Left hindlimb (tissue), 1 donor: ENCODE measurements at regions not wholly inside any gene's neighbourhood (a gene's known extent, or its start where the extent isn't known, plus 50 kb on each side); places are given as distances from the start of the nearest gene placed in this dataset.

Experiments
- DNase-seq: peaks from one replicate; pipeline ENCODE4 v3.0.0-alpha.2; 2018

DNA sequence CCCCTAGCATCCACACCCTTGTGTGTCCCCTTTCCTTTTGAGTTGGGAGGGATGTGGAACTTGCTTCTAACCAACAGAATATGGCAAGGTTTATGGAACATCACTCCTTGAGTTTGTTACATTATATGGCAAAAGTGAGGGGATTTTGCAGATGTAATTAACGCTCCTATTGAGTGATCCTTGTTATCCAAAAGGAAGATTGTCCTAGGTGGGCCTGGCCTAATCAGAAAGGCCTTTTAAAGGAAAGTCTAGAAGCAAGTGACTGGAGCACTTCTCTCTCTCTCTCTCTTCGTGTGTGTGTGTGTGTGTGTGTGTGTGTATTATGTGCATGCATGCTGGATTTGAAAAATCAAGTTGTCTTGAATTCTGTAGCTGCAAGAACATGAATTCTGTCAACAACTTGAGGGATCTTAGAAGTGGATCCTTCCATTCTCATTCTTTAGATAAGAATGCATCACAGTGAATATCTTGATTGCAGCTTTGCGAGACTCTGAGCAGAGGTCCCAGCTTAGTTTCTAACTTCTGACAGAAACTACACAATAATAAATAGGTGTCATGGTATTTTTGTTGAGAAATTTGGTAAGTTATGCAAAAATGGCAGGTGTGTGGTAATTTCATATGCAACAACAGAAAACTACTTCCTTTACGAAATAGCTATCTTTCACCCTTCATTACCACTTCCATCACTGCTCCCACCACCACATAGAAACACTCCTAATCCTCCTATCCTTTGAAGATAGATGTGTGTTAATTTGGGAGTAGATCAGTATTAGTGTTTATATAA is 360.9 kb upstream of the CBLB start:
- DNase-seq: no peak

GRCh38 chr3:106231086-106231485 is 362.3 kb upstream of the CBLB start:
- no peak for DNase-seq

GRCh38 chr3:106232956-106233355 is 364.1 kb upstream of the CBLB start:
- no peak for DNase-seq

DNA sequence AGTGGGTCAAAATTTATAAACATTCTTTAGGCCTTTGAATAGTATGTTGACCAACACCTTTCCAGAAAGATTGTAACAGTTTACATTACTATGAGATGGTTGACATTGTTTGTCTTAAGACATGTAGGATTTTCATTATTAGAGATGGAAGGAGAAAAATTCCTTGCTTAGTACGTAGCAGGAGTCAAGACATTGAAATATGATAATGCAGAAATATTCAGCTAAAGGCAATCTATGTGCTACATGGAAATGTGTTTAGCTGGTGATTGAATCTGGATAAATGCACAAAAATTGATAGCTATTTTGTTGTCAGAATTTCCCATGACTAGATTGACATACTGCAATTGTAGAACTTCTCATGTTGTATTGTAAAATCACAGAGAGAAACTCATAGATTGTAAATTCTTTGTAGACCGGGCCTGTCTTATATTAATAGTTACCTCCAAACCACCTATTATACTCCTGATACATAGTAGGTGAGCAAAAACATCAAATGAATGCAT is 370.4 kb upstream of the CBLB start:
- no peak for DNase-seq

- DNase-seq: no peak
Observed at GRCh38 chr3:106241593-106241992, 372.8 kb upstream of the CBLB start.

DNA sequence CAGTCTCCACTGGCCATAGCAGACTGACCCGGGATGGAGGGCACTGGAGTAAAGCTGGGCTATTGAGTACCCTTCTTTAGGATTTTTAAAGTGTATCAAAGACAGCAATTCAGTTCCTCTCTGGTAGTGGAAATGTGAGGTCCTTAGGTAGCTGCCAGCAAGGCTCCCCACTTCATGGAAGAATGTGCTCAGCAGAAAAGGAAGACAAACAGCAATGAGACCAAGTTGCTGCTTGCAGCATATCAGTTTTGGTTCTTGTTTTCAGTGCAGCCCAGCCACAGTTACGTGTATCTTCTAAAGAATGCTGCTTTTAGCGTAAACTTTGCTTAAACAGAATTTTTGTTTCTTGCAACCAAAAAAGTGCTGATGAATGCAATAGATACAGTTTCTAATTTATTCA is 374.0 kb upstream of the CBLB start:
- DNase-seq: no peak

DNA sequence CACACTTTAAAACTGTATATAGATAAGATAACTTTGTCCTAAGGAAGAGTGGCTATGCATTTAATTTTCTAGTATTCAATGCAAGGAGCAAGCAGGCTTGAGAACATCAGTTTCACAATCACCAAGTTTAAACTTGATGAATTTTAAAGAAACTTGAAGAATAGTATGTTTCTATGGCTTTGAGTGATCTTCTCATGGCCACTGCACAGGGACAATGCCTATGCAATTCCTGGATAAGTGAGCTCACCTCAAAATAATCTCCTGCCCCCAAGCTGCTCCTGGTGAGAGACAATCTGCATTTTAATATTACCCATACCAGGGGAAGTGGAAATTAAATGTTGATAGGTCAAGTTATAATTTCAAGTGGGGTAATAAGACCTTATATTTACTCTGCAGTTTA is 376.6 kb upstream of the CBLB start:
- DNase-seq: no peak

DNA sequence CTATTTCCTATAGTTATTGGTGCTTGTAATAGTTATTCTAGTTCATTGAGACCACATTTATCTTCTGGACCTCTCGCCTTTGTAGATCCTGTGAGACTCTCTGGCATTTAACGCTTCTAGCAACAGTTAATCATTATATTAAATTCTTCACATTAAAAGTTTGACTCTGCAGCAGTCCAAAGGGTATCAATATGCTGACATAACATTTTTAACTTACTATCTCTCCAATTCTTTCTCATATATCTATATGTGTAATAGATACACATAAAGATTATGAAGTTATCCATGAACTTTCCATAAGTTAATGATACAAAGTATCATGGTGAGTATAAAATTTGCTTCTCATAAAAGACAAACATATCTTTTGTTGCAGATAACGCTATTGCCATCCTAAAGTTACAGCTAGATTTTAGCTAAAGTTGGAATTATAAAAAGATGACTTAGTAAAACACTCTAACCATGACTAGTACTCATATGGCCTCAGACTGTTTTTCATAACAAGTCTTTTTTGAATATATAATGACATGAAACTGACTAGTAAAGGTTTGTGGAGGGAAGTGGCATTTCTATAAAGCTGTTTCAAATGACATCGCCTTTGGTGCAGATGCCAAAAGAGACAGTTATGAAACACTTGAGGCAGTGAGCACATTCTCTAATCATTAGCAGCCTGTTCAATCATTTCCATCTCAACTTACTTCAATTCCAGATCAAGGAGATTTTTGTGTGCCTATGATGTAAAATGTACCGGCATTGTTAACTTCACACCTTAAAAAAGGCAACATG is 379.3 kb upstream of the CBLB start:
- DNase-seq: no peak

DNA sequence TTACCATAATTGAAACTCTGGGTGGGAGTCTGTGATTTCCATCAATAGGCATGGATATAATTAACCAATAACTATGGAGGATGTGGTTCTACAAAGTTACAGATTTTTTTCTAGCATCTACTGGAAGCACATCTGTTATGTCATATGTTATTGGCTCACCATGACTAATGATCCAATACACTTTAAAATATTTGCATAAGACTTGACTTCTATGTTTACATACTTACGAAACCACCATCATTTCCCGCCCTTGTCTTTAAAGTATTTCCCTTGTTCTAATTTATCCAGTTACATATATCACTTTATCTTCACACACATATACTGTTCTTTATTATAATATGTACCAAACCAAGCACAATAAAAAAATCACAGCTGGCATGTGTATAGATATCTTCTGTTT is 380.3 kb upstream of the CBLB start:
- DNase-seq: no peak

GRCh38 chr3:106249981-106250380 is 381.2 kb upstream of the CBLB start:
- no peak for DNase-seq

- no peak for DNase-seq
Observed at GRCh38 chr3:106251160-106251892, 382.5 kb upstream of the CBLB start.

DNA sequence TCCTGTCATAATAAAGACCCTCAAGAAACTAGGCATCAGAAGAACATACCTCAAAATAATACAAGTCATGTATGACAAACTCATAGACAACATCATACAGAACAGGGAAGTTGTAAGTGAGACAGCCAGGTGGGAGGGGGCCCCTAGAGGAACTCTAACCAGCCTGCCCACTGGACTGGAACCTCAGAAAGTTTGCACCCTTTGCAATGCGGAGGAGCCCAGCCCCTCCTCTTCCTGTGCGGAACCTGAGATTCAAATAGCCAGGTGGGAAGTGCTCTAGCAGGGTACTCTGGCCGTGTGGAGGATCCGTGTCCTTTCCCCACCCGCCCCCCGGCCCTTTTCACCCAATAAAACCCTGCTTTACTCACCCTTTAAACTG is 387.0 kb upstream of the CBLB start:
- no peak for DNase-seq

DNA sequence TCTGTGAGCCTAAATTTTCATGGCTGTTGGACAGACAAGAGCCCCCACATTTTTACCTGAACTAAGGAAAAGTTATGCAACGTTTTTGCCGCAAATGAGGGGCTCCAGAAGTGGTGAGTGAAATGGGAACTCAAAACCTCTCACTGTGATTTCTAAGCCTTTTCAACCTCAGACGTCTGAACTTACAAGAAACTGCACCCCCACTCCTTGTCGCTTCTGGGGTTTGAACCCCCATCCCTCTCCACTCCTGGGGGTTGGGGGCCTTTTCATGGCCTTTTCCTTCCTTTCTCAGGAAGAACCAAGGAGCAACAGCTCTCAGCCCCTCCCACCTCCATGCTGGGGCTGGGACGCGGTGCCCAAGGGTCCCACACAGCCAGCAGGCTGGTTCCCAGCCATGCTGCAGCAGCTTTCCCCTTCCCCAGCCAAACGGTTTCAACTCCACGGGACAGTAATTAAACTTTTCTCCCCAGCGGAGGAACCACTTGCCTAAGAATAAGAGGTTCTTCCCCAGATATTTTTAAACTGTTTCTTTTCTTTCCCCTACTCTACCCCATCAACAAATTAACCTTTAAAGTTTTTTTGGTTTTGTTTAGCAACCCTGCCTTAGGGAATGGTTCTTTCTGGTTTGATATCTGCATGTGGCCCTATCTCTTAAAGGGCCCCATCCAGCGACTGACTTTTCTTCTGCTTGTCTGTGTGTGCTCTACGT is 387.6 kb upstream of the CBLB start:
- DNase-seq: no peak

GRCh38 chr3:106257172-106257571 is 388.4 kb upstream of the CBLB start:
- no peak for DNase-seq

DNA sequence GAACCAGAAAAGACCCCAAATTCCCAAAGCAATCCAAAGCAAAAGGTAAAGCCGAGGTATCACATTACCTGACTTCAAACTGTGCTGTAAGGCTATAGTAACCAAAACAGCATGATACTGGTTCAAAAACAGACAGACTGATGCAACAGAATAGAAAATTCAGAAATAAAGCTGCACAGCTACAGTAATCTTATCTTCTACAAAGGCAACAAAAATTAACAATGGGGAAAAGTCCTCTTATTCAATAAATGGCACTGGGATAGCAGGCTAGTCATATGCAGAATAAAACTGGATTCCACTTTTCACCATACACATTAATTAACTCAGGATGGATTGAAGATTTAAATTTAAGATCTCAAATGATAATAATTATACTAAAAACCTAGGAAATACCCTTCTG is 392.6 kb upstream of the CBLB start:
- no peak for DNase-seq

- no peak for DNase-seq
Observed at GRCh38 chr3:106261915-106262683, 393.3 kb upstream of the CBLB start.

- DNase-seq: no peak
Observed at GRCh38 chr3:106263011-106263410, 394.2 kb upstream of the CBLB start.

DNA sequence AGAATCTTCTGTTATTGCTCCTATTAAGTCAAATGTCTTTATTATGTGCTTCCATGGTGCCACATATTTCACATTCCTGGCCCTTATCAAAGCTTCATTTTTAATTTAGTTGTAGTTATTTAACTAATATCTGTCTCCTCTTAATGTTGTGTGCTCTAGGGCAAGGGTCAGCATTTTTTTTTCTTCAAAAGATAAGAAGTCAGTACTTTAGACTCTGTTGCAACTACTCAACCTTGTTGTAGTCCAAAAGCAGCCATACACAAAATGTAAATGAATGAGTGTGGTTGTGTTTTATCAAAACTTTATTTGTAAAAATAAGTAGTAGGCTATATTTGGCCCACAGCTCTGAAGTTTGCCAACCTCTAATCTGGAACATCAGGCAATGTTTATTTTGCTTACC is 394.7 kb upstream of the CBLB start:
- no peak for DNase-seq

DNA sequence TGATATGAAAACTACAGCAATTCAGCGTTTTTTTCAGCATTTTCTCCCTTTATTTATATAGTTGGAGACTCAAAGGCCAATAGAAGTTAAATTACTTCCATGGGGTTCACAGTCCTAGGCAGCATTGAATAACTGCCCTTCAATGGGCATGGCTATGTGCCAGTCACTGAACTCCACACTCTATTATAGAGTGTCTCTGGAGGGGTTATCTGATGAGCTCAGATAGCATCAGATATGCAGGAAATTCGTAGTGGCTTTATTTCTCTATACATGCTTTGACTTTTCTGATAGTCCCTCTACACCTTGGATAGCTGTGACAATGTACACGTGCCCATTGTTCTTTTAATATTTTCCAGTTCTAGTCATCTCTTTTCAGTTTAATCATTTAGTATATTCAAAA is 396.9 kb upstream of the CBLB start:
- DNase-seq: no peak

DNA sequence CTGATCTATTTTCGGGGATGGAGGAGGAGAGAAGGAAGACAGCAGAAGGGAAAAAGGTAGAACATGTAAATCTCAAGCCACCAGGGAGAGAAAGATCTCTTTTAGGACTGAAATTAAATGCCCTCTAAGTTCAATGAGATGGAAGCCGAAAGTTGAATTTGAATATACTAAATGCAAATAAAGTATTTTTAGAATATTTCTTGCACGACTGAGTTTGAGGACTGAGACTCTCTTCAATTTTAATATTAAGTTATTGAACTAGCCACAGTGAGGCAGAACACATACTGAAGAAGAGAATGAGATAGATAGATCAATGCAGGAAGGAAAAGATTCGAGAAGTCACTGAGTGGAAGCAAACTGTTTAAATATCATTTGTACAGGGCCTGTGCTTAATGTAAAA is 399.9 kb upstream of the CBLB start:
- DNase-seq: no peak

- DNase-seq: no peak
Observed at GRCh38 chr3:106272302-106272701, 403.5 kb upstream of the CBLB start.

GRCh38 chr3:106275592-106275991 is 406.8 kb upstream of the CBLB start:
- no peak for DNase-seq
